ENCODE measurements at regions not wholly inside any gene's neighbourhood (a gene's known extent, or its start where the extent isn't known, plus 50 kb on each side); places are given as distances from the start of the nearest gene placed in this dataset.
"Not testable (repeated sequence)": the region's sequence is repeated elsewhere in the genome, so short reads cannot be mapped to it uniquely, and the experiment has no call there.

DNA sequence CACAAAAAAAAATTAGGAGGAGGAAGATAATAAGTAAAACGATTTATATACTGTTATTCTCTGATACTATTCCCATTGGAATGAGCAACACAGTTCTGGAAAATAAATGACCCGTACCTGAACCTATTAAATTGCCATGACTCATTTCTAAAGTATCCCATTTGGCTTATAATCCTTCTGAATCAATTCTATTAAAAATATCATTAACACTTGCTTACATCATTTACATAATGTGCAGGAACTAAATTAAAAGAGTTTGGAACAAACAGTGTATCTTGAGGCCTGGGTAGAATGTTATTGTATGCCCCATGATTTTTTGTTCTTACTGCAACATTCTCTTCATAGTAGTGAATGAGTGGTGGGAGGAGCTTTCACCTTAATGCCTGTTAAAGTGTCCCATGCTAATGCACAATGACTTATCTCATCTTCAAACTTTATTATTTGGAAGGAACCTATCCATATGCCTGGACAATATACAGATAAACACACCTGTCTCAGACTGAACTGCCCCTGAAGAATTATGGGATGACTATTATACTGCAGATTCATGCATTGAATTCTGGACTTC lies 549.9 kb upstream of the ACVR2A start:
- DNase-seq (ENCODE audit: low read depth), result no peak
- no peak overlapping the region for H3K4me3 ChIP-seq (ENCODE audit: low read depth, low read length)
- TF ChIP-seq, protein P1, sequence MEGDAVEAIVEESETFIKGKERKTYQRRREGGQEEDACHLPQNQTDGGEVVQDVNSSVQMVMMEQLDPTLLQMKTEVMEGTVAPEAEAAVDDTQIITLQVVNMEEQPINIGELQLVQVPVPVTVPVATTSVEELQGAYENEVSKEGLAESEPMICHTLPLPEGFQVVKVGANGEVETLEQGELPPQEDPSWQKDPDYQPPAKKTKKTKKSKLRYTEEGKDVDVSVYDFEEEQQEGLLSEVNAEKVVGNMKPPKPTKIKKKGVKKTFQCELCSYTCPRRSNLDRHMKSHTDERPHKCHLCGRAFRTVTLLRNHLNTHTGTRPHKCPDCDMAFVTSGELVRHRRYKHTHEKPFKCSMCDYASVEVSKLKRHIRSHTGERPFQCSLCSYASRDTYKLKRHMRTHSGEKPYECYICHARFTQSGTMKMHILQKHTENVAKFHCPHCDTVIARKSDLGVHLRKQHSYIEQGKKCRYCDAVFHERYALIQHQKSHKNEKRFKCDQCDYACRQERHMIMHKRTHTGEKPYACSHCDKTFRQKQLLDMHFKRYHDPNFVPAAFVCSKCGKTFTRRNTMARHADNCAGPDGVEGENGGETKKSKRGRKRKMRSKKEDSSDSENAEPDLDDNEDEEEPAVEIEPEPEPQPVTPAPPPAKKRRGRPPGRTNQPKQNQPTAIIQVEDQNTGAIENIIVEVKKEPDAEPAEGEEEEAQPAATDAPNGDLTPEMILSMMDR (IDR thresholded peaks at IDR 0.05; ENCODE audit: insufficient read depth, low read depth, low read length), result no peak

GRCh38 chr2:147293991-147294824 lies 550.6 kb upstream of the ACVR2A start:
- H3K4me3 ChIP-seq (ENCODE audit: low read depth, low read length), result no peak overlapping the region
- TF ChIP-seq, protein P1 (IDR thresholded peaks at IDR 0.05; ENCODE audit: insufficient read depth, low read depth, low read length), result no peak
- no peak for DNase-seq (ENCODE audit: low read depth)

- H3K4me3 ChIP-seq (ENCODE audit: low read depth, low read length), result no peak overlapping the region
- TF ChIP-seq, protein P1 (IDR thresholded peaks at IDR 0.05; ENCODE audit: insufficient read depth, low read depth, low read length), result no peak
- no peak for DNase-seq (ENCODE audit: low read depth)
Observed at GRCh38 chr2:147288131-147288530, 556.7 kb upstream of the ACVR2A start.

- DNase-seq (ENCODE audit: low read depth), result no peak
- TF ChIP-seq, protein P1 (IDR thresholded peaks at IDR 0.05; ENCODE audit: insufficient read depth, low read depth, low read length), result peak; percentile 31
- no peak overlapping the region for H3K4me3 ChIP-seq (ENCODE audit: low read depth, low read length)
Observed at GRCh38 chr2:147275943-147276342, 568.9 kb upstream of the ACVR2A start.

DNA sequence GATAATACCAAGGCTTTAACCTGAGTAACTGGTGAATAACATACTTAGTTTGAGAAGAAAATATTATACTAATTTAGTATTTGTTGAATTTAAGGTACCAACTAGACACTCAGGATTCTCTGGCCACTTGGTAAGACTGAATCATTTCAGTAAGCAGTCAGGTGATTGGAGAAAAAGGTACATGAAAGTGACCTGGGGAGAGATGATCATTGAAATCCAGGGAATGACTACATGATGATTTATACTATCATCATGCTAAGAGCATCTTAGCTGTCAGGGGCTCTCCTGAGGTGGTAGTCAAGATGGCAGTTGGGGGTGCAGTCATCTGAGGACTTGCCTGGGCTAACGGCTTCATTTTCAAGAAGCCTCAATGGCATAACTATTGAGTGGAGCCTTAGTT lies 571.2 kb upstream of the ACVR2A start:
- DNase-seq (ENCODE audit: low read depth), result no peak
- TF ChIP-seq, protein P1 (IDR thresholded peaks at IDR 0.05; ENCODE audit: insufficient read depth, low read depth, low read length), result no peak
- H3K4me3 ChIP-seq (ENCODE audit: low read depth, low read length), result no peak overlapping the region

DNA sequence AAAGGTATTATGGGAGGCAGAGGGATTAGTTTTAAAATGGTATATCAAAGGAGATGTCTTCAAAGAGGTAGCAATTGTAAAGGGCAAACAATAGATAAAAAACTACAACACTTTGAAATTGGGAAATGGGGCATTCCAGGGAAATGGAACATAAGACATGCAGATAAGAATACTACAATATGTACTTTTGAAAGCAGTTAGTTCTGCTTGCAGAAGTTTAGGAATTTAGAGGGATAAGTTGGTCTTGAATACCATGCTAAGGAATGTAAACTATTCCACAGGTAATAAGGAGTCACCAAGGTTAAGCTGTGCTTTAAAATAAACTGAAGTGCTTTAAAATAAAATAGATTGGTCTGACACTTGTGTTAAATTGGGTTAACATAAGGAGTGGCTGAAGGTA lies 571.7 kb upstream of the ACVR2A start:
- DNase-seq (ENCODE audit: low read depth), result no peak
- TF ChIP-seq, protein P1 (IDR thresholded peaks at IDR 0.05; ENCODE audit: insufficient read depth, low read depth, low read length), result no peak
- H3K4me3 ChIP-seq (ENCODE audit: low read depth, low read length), result no peak overlapping the region

- DNase-seq (ENCODE audit: low read depth); H3K4me3 ChIP-seq (ENCODE audit: low read depth, low read length): not testable (repeated sequence)
Observed at GRCh38 chr2:147269581-147269980, 575.2 kb upstream of the ACVR2A start.
